Fibroblast of skin of abdomen (primary cell): ENCODE measurements at regions not wholly inside any gene's neighbourhood (a gene's known extent, or its start where the extent isn't known, plus 50 kb on each side); places are given as distances from the start of the nearest gene placed in this dataset.
"Not testable (repeated sequence)": the region's sequence is repeated elsewhere in the genome, so short reads cannot be mapped to it uniquely, and the experiment has no call there.

Source experiments
- DNase-seq: peaks from one replicate; pipeline ENCODE4 v3.0.0-alpha.2; 2013

DNA sequence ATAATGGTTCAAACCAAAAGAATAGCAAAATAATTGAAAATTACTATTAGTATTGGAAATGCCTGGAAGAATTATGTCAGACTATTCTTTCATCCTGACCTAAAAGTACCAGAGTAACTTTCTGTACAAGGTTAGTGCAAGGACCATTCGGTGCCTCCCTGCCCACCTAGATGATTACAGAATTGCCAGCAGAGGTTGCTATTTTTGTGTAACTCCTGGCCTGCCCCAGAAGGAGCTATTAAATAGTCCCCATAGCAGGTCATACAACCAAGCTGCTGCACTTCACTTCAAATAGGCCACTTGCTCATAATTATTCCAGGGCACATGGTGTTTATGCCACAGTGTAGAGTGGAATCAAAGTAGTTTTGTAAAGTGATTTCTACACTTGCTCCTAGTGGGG, 831.1 kb upstream of the PABPC4L start:
- DNase-seq, result no peak

DNA sequence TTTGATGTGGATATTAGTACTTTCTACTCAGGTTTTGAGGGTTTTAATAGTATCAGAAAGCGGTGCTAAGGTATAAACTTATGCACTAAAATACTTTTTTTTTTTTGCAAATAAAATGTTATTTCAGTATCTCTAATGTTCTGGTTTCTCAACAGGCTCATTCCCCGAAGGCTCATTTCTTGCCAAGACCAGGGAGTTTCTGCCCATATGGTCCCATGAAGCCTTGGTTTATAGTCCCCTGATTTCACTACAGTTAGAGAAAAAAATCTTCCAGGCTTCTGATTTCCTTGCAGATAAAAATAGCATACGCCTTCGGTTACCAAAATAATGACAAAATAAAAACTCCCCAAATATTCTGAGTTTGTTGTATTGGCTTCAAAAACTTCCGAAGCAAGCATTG, 814.2 kb upstream of the PABPC4L start:
- no peak for DNase-seq

DNA sequence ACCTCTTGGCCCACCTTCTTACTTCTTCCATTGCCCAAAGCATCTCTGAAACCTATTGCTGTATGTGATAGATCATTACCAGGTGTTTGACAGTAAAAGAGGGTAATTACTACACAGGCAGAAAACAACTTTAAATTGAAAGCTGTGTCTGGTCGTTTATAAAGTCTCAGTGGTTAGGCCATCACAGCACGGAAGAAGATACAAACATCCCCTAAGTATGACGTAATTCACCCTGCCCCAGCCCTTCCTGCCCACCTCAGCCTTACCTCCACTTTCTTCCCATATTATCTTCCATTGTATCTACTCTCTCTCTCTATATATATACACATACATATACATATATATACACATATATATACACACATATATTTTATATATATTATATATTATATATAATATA, 805.8 kb upstream of the PABPC4L start:
- DNase-seq, result no peak

DNA sequence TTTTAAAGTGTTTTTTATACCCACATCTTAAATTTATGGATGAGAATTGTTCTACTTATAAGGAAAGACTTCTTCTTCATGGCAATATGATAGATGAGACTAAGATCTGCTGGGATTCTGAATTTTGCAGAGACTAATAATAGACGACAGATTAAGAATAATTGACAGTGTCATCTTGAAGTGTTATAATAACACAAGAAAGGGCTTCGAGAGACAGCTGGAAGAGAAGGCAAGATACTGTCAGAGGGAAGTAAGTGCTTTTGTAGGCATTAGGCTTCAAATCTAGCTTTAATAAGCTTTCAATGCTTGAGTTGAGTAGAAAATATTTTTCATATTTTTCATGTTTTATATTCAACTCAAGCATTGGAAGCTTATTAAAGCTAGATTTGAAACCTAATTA, 797.6 kb upstream of the PABPC4L start:
- DNase-seq, result no peak

DNA sequence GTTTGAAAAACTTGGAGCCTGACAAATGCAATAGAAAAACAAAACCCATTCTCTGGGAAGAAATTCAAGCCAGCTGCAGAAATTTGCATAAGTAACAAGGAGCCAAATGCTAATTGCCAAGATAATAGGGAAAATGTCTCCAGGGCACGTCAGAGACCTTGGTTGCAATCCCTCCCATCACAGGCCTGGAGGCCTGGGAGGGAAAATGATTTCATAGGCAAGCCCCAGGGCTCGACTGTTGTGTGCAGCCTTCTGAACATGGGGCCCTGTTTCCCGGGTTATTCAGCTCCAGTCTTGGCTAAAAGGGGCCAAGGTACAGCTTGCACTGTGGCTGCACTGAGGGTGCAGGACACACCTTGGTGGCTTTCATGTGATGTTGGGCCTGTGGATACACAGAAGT, 760.4 kb upstream of the PABPC4L start:
- DNase-seq, result no peak

DNA sequence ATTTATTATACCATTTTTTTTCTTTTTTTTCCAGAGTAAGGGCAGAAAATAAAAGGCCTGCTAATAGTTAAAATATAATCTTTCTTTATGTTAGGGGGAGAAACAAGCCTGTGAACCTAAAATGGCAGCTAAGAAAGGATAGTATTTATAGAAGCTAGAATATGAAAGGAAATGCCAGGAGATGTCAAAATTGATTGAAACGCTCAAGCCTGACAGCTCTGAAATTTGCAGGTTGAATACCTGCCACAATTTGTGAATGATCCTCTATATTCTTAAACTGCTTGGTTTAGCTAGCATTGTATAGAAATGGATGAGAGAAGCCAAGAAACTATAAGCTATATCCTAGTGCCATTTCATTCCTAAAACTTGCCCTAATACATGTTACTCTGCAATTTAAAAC, 757.3 kb upstream of the PABPC4L start:
- DNase-seq, result no peak

DNA sequence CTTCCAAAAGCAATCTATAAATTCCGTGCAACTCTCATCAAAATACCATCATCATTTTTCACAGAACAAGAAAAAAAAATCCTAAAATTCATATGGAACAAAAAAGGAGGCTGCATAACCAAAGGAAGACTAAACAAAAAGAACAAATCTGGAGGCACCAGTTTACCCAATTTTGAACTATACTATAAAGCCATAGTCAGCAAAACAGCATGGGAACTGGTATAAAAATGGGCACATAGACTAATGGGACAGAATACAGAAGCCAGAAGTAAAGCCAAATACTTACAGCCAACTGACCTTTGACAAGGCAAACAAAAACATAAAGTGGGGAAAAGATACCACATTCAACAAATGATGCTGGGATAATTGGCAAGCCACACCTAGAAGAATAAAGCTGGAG, 753.5 kb upstream of the PABPC4L start:
- DNase-seq, result no peak

DNA sequence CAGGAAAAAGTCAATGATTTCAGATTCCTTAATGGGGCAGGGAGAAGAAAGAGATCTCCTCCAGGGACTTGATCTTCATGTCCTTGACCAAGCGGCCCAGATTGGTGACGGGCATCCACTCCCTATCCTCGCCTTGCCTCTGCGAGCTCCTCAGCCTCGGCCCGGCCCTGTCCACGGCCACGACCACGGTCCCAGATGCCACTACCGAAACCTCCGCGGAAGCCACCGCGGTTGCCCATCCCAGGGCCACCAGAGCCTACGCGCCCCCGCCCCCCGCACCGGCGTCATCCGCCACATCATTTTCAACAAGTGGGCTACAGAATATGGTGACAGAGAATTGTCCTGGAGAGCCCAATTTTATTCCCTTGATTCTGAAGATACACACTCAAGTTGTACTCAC, 751.2 kb upstream of the PABPC4L start:
- no peak for DNase-seq

DNA sequence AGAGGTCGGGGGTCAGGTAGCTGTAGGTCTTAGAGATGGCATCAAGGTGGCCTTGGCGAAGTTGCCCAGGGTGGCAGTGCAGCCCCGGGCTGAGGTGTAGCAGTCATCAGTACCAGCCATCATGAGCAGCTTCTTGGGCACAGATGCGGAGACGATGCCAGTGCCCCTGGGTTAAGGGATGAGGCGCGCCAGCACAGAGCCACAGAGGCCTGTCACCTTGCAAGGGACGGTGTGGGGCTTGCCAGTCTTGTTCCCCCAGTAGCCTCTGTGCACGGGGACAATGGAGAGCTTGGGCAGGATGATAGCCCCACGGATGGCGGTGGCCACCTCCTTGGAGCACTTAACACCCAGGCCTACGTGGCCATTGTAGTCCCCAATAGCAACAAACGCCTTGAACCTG, 750.7 kb upstream of the PABPC4L start:
- DNase-seq, result no peak

DNA sequence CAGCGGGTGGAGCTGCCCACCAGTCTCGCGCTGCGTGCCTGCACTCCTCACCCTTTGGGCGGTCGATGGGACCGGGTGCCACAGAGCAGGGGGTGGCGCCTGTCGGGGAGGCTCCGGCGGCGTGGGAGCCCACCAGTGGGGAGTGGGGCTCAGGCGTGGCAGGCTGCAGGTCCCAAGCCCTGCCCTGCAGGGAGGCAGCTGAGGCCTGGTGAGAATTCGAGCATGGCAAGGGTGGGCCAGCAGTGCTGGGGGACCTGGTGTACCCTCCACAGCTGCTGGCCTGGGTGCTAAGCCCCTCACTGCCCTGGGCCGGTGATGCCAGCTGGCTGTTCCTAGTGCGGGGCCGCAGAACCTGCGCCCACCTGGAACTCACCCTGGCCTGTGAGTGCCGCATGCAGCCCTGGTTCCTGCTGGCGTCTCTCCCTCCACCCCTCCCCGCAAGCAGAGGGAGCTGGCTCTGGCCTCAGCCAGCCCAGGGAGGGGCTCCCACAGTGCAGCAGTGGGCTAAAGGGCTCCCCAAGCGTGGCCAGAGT, 746.6 kb upstream of the PABPC4L start:
- DNase-seq, result no peak

DNA sequence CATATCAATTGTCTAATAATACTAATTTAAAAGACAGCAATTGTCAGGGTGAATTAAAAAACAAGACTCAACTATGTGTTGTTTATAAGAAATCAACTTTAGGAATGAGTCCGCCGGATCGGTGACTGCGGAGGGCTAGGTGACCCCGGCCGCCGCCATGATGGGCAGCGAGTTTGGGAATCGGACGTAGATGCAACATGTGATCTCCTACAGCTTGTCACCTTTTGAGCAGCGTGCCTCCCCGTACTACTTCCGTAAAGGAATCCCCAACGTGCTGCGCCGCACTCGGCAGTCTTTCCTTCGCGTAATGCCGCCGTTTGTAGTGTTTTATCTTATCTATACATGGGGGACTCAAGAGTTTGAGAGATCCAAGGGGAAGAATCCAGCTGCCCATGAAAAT, 742.5 kb upstream of the PABPC4L start:
- DNase-seq, result no peak

DNA sequence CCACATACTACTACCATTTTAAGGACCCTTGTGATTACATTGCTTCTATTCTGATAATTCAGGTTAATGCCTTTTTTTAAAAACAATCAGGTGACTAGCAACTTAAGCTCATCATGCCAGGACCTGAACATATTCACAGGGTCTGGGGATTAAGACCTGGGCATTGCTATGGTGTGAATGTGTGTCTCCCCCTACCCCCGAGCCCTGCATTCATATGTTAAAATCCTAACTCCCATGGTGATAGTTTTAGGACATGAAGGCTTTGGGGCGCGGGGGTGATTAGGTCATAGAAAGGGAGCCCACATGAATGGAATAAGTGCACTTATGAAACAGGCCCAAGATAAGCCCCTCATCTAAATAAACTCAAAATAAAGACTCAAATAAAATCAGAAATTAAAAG, 734.4 kb upstream of the PABPC4L start:
- DNase-seq, result no peak

DNA sequence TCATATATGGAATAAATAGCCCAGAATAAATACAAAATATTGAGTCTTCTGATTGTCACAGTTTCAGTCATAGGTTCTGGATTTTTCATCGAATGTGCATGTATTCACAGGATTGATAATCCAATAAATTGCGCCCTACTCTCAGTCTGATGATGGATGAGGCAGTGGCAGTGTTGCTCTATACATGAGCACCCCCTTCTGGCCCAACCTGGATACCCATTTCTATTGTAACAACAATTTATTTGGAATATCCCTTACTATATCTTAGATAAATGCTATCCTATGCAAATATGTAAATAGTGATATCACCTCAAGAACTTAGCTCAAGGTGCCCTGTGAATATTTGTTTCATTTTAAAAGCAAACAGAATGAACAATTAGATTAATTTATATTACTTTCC, 733.7 kb upstream of the PABPC4L start:
- DNase-seq, result no peak

DNA sequence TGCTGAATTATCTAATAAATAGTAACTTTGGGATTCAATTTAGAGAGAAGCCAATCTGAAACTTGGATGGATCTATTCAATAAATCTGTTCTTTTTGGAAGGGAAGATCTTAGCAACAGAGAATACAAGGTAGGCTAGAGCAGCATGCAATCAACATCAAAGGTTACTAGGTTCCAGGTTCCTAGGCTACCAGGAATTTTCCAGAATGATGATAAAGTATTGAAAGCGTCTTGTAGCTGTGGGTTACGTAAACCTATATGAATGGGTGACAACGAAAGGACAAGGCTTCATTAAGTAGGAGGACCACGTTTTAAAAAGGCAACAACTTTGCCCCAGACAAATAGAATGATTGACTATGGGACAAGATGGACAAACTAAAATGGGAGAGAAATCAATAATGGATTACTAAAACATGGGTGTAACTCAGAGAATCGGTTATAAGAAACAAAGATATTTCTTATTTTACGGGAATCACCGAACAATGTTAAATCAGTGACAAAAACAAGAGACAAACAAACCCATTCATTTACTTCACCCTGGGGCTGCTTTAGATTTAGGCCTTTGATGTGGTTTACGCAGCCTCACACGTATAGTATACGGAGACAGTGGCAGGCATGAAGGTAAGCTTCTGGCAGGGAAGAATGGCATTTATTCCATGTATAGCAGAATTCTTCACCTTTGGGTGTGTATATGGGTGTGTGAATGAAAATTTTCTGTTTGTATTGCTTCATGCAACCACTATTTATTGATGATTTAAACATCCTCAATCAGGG, 732.6 kb upstream of the PABPC4L start:
- DNase-seq, result no peak

DNA sequence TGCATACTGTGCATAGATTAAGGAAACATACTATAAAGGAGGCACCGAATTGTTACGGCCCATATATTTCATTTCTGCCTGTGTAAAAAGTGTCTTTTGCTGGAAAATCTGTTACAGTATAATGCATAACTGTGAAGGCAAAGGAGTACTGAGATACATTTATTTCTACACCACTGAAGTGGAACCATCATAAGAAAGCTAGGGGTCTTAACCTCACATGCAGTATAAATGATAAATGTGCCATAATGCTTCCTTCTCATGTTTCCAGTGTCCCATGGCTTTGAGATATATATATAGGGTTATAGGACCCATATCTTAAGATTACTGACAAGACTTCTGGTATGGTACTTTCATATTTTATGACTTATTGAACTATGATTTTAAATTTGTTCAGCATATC, 713.8 kb upstream of the PABPC4L start:
- DNase-seq, result no peak

DNA sequence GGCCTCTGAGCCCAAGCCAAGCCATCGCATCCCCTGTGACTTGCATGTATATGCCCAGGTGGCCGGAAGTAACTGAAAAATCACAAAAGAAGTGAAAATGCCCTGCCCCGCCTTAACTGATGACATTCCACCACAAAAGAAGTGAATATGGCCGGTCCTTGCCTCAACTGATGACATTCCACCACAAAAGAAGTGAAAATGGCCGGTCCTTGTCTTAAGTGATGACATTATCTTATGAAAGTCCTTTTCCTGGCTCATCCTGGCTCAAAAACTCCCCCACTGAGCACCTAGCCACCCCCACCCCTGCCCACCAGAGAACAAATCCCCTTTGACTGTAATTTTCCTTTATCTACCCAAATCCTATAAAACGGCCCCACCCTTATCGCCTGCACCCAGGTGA, 712.7 kb upstream of the PABPC4L start:
- DNase-seq, result not testable (repeated sequence)

DNA sequence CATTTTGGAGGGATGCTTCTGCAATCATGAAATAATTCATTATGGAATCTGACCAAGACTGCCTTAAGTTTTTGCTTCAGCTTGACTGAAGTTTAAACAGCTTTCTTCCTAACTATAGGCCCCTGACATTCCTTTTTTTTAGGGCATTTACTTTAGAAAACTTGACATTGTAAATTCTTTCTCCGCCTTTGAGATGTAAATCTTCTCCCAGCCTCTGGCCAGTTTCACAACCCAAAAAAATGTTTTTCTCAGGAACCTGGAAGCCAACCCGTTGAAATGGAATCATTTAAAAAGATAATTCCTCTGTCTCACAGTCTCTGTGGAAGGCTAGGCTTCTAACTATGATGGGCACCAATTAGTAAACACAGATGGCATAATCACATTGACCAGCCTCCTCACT, 710.4 kb upstream of the PABPC4L start:
- no peak for DNase-seq

DNA sequence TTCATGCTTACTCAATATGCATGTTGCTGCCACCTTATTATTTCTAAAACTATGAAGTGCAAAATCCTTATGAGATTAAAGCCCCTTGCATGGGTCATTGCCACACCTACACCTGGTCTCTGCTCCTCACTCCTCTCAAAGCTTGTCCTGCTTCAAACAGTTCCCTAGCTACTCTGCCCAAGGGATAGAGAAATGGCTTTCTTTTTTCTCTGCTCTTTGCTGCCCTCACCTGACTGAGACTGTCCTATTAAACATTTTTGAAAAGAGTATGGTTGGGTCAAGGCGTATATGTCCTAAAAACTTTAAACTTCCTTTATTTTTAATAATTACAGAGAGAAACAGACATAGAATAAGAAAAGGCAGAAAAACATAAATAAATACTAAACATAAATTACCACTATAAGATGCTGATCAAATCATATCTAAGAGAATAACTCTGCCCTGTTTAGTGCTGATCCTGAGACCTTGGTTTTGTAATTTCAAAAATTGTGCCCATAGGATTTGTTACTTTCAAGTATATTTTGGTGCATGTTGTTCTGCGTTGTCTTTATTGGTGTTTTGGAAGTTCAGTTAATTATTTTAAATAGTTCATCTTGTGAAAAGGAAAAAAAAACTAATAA, 704.9 kb upstream of the PABPC4L start:
- DNase-seq, result peak; percentile 14

DNA sequence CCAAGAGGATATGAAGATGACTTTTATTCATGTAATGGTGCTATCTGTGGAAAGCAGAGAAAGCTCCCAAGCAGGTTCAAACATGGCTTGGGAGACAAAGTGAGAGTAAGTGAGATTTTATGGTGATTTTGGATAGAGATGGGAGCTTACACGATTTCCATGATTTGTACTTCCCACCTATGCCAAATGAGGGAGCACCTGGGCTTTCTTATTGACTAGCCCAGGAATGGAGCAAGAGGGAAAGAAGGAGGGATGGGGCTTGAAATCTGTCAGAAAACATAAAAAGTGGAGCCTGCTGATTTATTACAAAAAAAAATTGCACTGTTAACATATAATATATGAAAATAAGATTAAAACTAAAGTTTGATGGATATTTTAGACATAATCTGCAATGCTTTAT, 703.5 kb upstream of the PABPC4L start:
- DNase-seq, result no peak

DNA sequence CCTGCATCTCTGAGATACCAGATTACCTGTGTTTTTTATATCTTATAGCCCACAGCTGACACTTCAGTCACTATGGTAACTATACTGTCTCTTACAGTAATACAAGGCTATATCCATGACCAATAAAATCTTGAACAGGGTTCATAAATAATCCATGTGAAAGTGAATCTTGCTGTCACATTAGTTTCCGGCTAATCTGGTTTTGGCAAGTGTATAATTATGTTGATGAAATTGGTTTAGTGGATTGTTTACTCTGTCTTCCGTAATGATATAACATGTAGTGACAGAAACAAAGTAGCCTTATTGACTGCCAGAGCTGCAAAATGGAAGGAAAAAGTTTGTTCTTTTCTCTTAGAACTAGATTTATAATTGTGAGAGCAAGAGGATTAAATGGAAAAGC, 686.6 kb upstream of the PABPC4L start:
- DNase-seq, result no peak

DNA sequence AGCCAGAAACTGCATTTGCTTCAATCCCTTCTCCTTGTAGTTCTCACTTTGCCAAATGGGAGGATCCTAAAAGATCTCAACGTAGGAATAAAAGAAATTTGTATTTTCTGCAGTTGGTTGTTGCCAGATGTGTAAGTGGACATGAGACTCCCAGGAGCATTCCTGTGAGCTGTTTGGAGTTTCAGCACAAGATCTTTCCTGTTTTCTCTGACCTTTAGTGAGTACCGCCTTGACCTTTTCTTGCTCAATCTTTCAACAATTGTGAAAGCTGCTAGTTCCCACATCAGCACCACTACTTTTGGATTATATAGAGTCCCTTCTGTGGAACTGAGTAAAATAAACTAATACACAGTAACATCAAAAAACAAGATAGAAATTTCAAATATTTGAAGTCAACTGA, 683.8 kb upstream of the PABPC4L start:
- no peak for DNase-seq

DNA sequence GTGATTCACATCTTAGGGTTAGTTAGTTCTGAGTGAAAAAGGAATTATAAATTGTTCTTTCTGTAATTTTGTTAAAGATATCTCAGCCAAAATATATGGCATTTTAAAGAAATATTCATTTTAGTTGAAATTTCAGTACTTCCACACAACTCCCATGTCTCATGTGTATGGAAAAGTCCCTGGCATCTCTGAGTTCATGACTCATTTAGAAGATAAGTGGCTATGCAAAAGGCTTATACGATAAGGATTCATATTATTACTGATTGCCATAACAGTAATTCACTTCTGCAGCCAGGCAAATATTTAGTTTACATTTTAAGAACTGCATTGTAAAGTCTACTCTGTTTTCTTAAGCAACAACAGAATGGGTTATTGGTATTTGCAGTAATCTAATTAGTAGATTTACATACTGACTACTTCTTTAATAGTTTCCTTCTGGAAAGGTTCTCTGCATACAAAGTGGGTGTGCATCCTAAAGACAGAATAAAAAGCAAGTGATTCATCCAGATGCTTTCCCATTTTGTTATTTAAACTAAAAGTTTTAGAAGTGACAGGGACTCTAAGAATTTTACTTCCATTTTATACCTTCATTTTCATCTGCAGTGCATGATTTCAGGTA, 682.4 kb upstream of the PABPC4L start:
- no peak for DNase-seq

DNA sequence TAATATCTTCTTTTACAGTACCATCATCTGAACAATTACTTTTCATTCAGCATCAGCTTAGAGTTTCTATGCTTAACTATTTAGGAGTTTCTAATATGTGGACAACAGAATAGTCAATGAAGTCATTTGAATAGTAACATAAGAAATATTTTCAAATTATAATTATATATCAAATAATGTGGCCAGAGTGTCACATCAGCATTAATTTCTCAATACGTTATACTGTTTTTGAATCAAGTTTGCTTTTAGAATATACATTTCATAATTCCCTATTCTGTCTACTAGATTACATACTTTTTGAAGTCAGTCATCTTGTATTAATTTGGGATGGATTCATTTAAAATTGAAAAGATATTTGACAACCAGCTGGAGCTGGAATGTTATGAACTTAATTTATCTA, 677.4 kb upstream of the PABPC4L start:
- no peak for DNase-seq

DNA sequence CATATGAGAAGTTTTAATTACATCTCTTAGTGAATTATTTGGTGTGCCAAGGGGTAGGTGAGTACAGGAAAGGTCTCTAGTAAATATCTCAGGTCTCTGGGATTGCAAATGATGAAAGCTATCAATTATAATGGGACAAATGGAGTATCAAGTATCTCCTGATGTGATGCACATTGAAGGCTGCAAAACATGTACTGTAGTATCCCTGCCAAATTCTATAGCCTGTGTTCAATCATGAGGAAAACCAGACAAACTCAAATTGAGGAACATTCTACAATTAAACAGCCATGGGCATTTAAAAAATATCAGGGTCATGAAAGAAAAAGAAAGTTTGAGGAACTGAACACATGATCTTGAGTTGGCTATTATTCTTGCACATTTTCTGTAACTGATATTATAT, 665.4 kb upstream of the PABPC4L start:
- DNase-seq, result no peak
